HepG2 (cell line): ENCODE measurements at regions not wholly inside any gene's neighbourhood (a gene's known extent, or its start where the extent isn't known, plus 50 kb on each side); places are given as distances from the start of the nearest gene placed in this dataset.
A peak's percentile ranks its signal among the peaks of the same experiment; 100 is the strongest.

ENCODE experiments used
- ATF6 ChIP-seq: sonication (generic); formaldehyde crosslinking; conservative IDR thresholded peaks from 2 replicates; pipeline ENCODE4 v1.4.0; 2020; ENCODE audit warnings: missing genetic modification reagents
- BCL6 ChIP-seq: IDR thresholded peaks from 2 replicates; pipeline ENCODE4 v1.6.1; 2016; ENCODE audit warnings: missing genetic modification reagents, missing compliant biosample characterization
- CENPX ChIP-seq: sonication (generic); formaldehyde crosslinking; IDR thresholded peaks from 2 replicates; pipeline ENCODE4 v1.9.0; 2021; ENCODE audit warnings: mild to moderate bottlenecking, missing genetic modification reagents, moderate library complexity
- EP300 ChIP-seq, 3 experiments: sonication (generic) in 1 of 3; formaldehyde crosslinking in 1 of 3; IDR thresholded peaks; 2 replicates each; pipeline versions ENCODE4 v1.5.1 to v1.6.1; 2011 to 2020; ENCODE audit warnings: low read depth in 2 of 3, low read length in 2 of 3, borderline replicate concordance in 1 of 3, improper control_type of control experiment in 1 of 3, mild to moderate bottlenecking in 1 of 3, missing genetic modification reagents in 1 of 3, moderate library complexity in 1 of 3
- GATAD2A ChIP-seq: IDR thresholded peaks from 2 replicates; pipeline ENCODE4 v1.6.1; 2016
- GMEB1 ChIP-seq: sonication (generic); formaldehyde crosslinking; IDR thresholded peaks from 2 replicates; pipeline ENCODE4 v1.5.1; 2020; ENCODE audit warnings: missing genetic modification reagents, mild to moderate bottlenecking, borderline replicate concordance
- IRF2 ChIP-seq: IDR thresholded peaks from 2 replicates; pipeline ENCODE4 v1.6.1; 2018; ENCODE audit warnings: missing genetic modification reagents, missing compliant biosample characterization
- KLF12 ChIP-seq: sonication (generic); formaldehyde crosslinking; IDR thresholded peaks from 2 replicates; pipeline ENCODE4 v1.4.0; 2020; ENCODE audit warnings: missing genetic modification reagents, borderline replicate concordance
- MLLT10 ChIP-seq: sonication (generic); formaldehyde crosslinking; IDR thresholded peaks from 2 replicates; pipeline ENCODE4 v1.4.0; 2020; ENCODE audit warnings: missing genetic modification reagents
- NFAT5 ChIP-seq: sonication (generic); formaldehyde crosslinking; IDR thresholded peaks from 2 replicates; pipeline ENCODE4 v1.4.0; 2020; ENCODE audit warnings: missing genetic modification reagents
- SMYD3 ChIP-seq: sonication (generic); formaldehyde crosslinking; IDR thresholded peaks from 2 replicates; pipeline ENCODE4 v1.8.1; 2023; ENCODE audit warnings: mild to moderate bottlenecking, missing genetic modification reagents
- TBP ChIP-seq: sonication (generic); formaldehyde crosslinking; IDR thresholded peaks from 2 replicates; pipeline ENCODE4 v1.5.0; 2020; ENCODE audit warnings: missing genetic modification reagents
- ZKSCAN5 ChIP-seq: sonication (generic); formaldehyde crosslinking; IDR thresholded peaks from 2 replicates; pipeline ENCODE4 v1.5.1; 2020; ENCODE audit warnings: mild to moderate bottlenecking, missing genetic modification reagents
- ZNF180 ChIP-seq: sonication (generic); formaldehyde crosslinking; IDR thresholded peaks from 2 replicates; pipeline ENCODE4 v1.4.0; 2020; ENCODE audit warnings: low read depth, missing genetic modification reagents, borderline replicate concordance
- ZNF557 ChIP-seq: sonication (generic); formaldehyde crosslinking; IDR thresholded peaks from 2 replicates; pipeline ENCODE4 v1.4.0; 2020; ENCODE audit warnings: missing genetic modification reagents
- ZNF713 ChIP-seq: sonication (generic); formaldehyde crosslinking; IDR thresholded peaks from 2 replicates; pipeline ENCODE4 v1.4.0; 2020; ENCODE audit warnings: mild to moderate bottlenecking, missing genetic modification reagents
- ZNF891 ChIP-seq: sonication (generic); formaldehyde crosslinking; IDR thresholded peaks from 2 replicates; pipeline ENCODE4 v1.5.0; 2020; ENCODE audit warnings: mild to moderate bottlenecking, missing genetic modification reagents
- ZXDC ChIP-seq: sonication (generic); formaldehyde crosslinking; IDR thresholded peaks from 2 replicates; pipeline ENCODE4 v1.5.0; 2020; ENCODE audit warnings: mild to moderate bottlenecking, missing genetic modification reagents

- TF ChIP-seq NFAT5 (CRISPR knock-in tag) = no peak
- peak; percentile 91 for TF ChIP-seq GATAD2A
- TF ChIP-seq MLLT10 (CRISPR knock-in tag) = no peak
- no peak for TF ChIP-seq GMEB1 (CRISPR knock-in tag)
- no peak for TF ChIP-seq CENPX (CRISPR knock-in tag)
- TF ChIP-seq ZNF180 (CRISPR knock-in tag) = no peak
- TF ChIP-seq EP300 (IDR thresholded peaks at IDR 0.05; ENCODE audit: low read depth in 2 of 2, low read length in 2 of 2) = peak in 1 of 2 experiments; percentile 95; a peak in 2 of 4 replicates
- peak; percentile 68; the same call in 1 of the 2 replicates for TF ChIP-seq EP300 (CRISPR knock-in tag; IDR thresholded peaks at IDR 0.05; ENCODE audit: borderline replicate concordance)
- TF ChIP-seq KLF12 = no peak; the same call in 1 of the 2 replicates
- no peak for TF ChIP-seq ATF6 (CRISPR knock-in tag)
- TF ChIP-seq ZXDC (CRISPR knock-in tag) = 0 out of 2 replicates have a peak, but pooled peaks have one; percentile 67
- TF ChIP-seq BCL6 (CRISPR knock-in tag) = peak; percentile 78
- no peak for TF ChIP-seq ZNF891 (CRISPR knock-in tag)
- no peak for TF ChIP-seq ZNF713 (CRISPR knock-in tag)
- no peak for TF ChIP-seq ZNF557 (CRISPR knock-in tag)
- no peak for TF ChIP-seq ZKSCAN5 (CRISPR knock-in tag)
- no peak for TF ChIP-seq SMYD3 (CRISPR knock-in tag)
- no peak; the same call in 1 of the 2 replicates for TF ChIP-seq TBP (CRISPR knock-in tag)
- TF ChIP-seq IRF2 (CRISPR knock-in tag) = peak; percentile 48; the same call in 1 of the 2 replicates
Measured at GRCh38 chr3:188021502-188022040, 132.4 kb upstream of the LPP start (continued).
